H1 (cell line): ENCODE measurements at regions not wholly inside any gene's neighbourhood (a gene's known extent, or its start where the extent isn't known, plus 50 kb on each side); places are given as distances from the start of the nearest gene placed in this dataset.

Source experiments
- CTCF ChIA-PET: fragments of 300-600 bp; sonication (Branson Sonifier 250); formaldehyde crosslinking; loops from one replicate; lab custom pipeline; 2021; ENCODE audit not compliant: partially characterized antibody; lab: Charles Lee
- POLR2A ChIA-PET: fragments of 300-600 bp; sonication (Branson Sonifier 250); formaldehyde crosslinking; loops from one replicate; lab custom pipeline; 2021; ENCODE audit warnings: inconsistent platforms; ENCODE audit not compliant: partially characterized antibody; lab: Charles Lee
- DNase-seq, 2 experiments: peaks; one replicate each; pipeline versions ENCODE4 v3.0.0 to v3.0.0-alpha.2; 2010 to 2022; ENCODE audit warnings: low spot score in 2 of 2, low read depth in 1 of 2, mixed read lengths in 1 of 2
- FAIRE-seq: peaks from 2 replicates; lab custom pipeline; 2011; peaks lifted over from hg19 to GRCh38; lab: Jason Lieb, UNC
- H2AFZ ChIP-seq: 2 replicates; pipeline ENCODE4 v1.8.1; 2012; ENCODE audit warnings: low read length, inconsistent platforms
- H2AK5ac ChIP-seq: 2 replicates; pipeline ENCODE4 v1.6.1; 2013; ENCODE audit warnings: low read depth, low read length
- H2BK120ac ChIP-seq: replicated peaks from 2 replicates; pipeline ENCODE3; 2013; ENCODE audit warnings: low read depth, low read length, inconsistent platforms
- H2BK12ac ChIP-seq: 2 replicates; pipeline ENCODE4 v1.6.1; 2013; ENCODE audit warnings: low read depth, low read length
- H2BK15ac ChIP-seq: 2 replicates; pipeline ENCODE4 v1.6.1; 2013; ENCODE audit warnings: low read length
- H2BK20ac ChIP-seq: 2 replicates; pipeline ENCODE4 v1.6.1; 2013; ENCODE audit warnings: low read length
- H2BK5ac ChIP-seq: 2 replicates; pipeline ENCODE4 v1.6.1; 2013; ENCODE audit warnings: low read depth, low read length
- H3K14ac ChIP-seq: 2 replicates; pipeline ENCODE4 v1.6.1; 2013; ENCODE audit warnings: inconsistent platforms; ENCODE audit not compliant: insufficient read length
- H3K18ac ChIP-seq: 2 replicates; pipeline ENCODE4 v1.6.1; 2013; ENCODE audit warnings: low read length; ENCODE audit errors: extremely low read depth
- H3K23ac ChIP-seq: 2 replicates; pipeline ENCODE4 v1.6.1; 2013; ENCODE audit warnings: inconsistent platforms; ENCODE audit not compliant: insufficient read length
- H3K23me2 ChIP-seq: 2 replicates; pipeline ENCODE4 v1.6.1; 2013; ENCODE audit warnings: low read depth, low read length
- H3K27ac ChIP-seq: 2 replicates; pipeline ENCODE4 v1.6.1; 2011; ENCODE audit warnings: low read depth, low read length, inconsistent platforms
- H3K27me3 ChIP-seq, 4 experiments: replicated peaks in 1 of 4; 1 replicate in 1 of 4; 2 replicates in 3 of 4; pipeline versions ENCODE4 v1.6.1 to v1.8.1; 2011 to 2013; ENCODE audit warnings: low read length in 3 of 4, mild to moderate bottlenecking in 3 of 4, inconsistent platforms in 2 of 4, mixed read lengths in 2 of 4, moderate library complexity in 1 of 4; ENCODE audit not compliant: control insufficient read depth in 3 of 4, insufficient read depth in 3 of 4; ENCODE audit errors: extremely low read depth in 1 of 4
- H3K36me3 ChIP-seq, 4 experiments: 2 replicates each; pipeline versions ENCODE4 v1.6.1 to v1.8.1; 2011 to 2013; ENCODE audit warnings: mild to moderate bottlenecking in 4 of 4, low read length in 3 of 4, moderate library complexity in 2 of 4, control low read depth in 1 of 4, inconsistent platforms in 1 of 4; ENCODE audit not compliant: insufficient read depth in 4 of 4, control insufficient read depth in 2 of 4
- H3K4ac ChIP-seq: replicated peaks from 2 replicates; pipeline ENCODE3; 2013; ENCODE audit warnings: low read length, low read depth, mixed read lengths, inconsistent platforms; ENCODE audit not compliant: insufficient read length
- H3K4me1 ChIP-seq, 4 experiments: replicated peaks in 1 of 4; 1 replicate in 1 of 4; 2 replicates in 3 of 4; pipeline versions ENCODE4 v1.6.1 to v1.8.1; 2011 to 2013; ENCODE audit warnings: low read length in 3 of 4, inconsistent platforms in 2 of 4, mixed read lengths in 1 of 4; ENCODE audit not compliant: insufficient read depth in 4 of 4, control insufficient read depth in 3 of 4
- H3K4me2 ChIP-seq, 2 experiments: 2 replicates each; pipeline versions ENCODE4 v1.6.1 to v1.8.1; 2011 to 2013; ENCODE audit warnings: low read depth in 2 of 2, low read length in 2 of 2, control low read depth in 1 of 2, inconsistent platforms in 1 of 2, mild to moderate bottlenecking in 1 of 2; ENCODE audit not compliant: insufficient read depth in 1 of 2
- H3K4me3 ChIP-seq, 4 experiments: fragments of 200-600, 300-600 bp in 1 of 4; sonication (generic), shearing (Covaris generic), sonication (Bioruptor Twin) in 1 of 4; 2 replicates each; pipeline versions ENCODE4 v1.5.1 to v1.8.1; 2011 to 2016; ENCODE audit warnings: low read length in 4 of 4, low read depth in 3 of 4, control low read depth in 2 of 4, inconsistent platforms in 2 of 4, mild to moderate bottlenecking in 2 of 4, mixed read lengths in 1 of 4, moderate library complexity in 1 of 4; ENCODE audit not compliant: insufficient read depth in 2 of 4; ENCODE audit errors: extremely low read depth in 1 of 4
- H3K56ac ChIP-seq: replicated peaks from 2 replicates; pipeline ENCODE3; 2013; ENCODE audit warnings: low read depth, mild to moderate bottlenecking, mixed read lengths, low read length, inconsistent platforms; ENCODE audit not compliant: insufficient read length
- H3K79me1 ChIP-seq: 2 replicates; pipeline ENCODE4 v1.6.1; 2013; ENCODE audit warnings: low read depth, low read length, control low read depth
- H3K79me2 ChIP-seq, 2 experiments: 2 replicates each; pipeline versions ENCODE4 v1.6.1 to v1.8.1; 2012 to 2013; ENCODE audit warnings: low read length in 2 of 2, mild to moderate bottlenecking in 2 of 2, inconsistent platforms in 1 of 2; ENCODE audit not compliant: insufficient read depth in 2 of 2, control insufficient read depth in 1 of 2
- H3K9ac ChIP-seq, 4 experiments: replicated peaks in 1 of 4; 1 replicate in 1 of 4; 2 replicates in 3 of 4; pipeline versions ENCODE4 v1.6.1 to v1.8.1; 2011 to 2013; ENCODE audit warnings: low read depth in 3 of 4, low read length in 3 of 4, control low read depth in 2 of 4, mild to moderate bottlenecking in 2 of 4, moderate library complexity in 2 of 4, inconsistent platforms in 1 of 4; ENCODE audit errors: extremely low read depth in 1 of 4
- H3K9me3 ChIP-seq, 2 experiments: 2 replicates each; pipeline versions ENCODE4 v1.6.1 to v1.8.1; 2012 to 2013; ENCODE audit warnings: mild to moderate bottlenecking in 2 of 2, moderate library complexity in 2 of 2, control low read depth in 1 of 2, inconsistent platforms in 1 of 2, low read depth in 1 of 2, low read length in 1 of 2, mixed read lengths in 1 of 2; ENCODE audit not compliant: insufficient read depth in 2 of 2
- H4K20me1 ChIP-seq, 2 experiments: replicated peaks in 1 of 2; 2 replicates each; pipeline versions ENCODE3 to v1.8.1; 2011 to 2013; ENCODE audit warnings: inconsistent platforms in 2 of 2, low read length in 2 of 2, mild to moderate bottlenecking in 1 of 2; ENCODE audit not compliant: insufficient read depth in 2 of 2, control insufficient read depth in 1 of 2
- H4K5ac ChIP-seq: 2 replicates; pipeline ENCODE4 v1.6.1; 2013; ENCODE audit warnings: low read length, low read depth, mixed read lengths, inconsistent platforms; ENCODE audit not compliant: insufficient read length
- H4K8ac ChIP-seq: 2 replicates; pipeline ENCODE4 v1.8.0; 2013; ENCODE audit warnings: mild to moderate bottlenecking, moderate library complexity, low read length, inconsistent platforms; ENCODE audit not compliant: insufficient read depth; ENCODE audit errors: extremely low read depth
- H4K91ac ChIP-seq: replicated peaks from 2 replicates; pipeline ENCODE3; 2013; ENCODE audit warnings: low read length, mixed read lengths, inconsistent platforms; ENCODE audit not compliant: insufficient read length
- BCL11A ChIP-seq, 2 experiments: IDR thresholded peaks; one replicate each; pipeline ENCODE4 v1.6.1; 2011; ENCODE audit warnings: low read depth in 2 of 2, low read length in 2 of 2, mild to moderate bottlenecking in 2 of 2
- JUND ChIP-seq: IDR thresholded peaks from 2 replicates; pipeline ENCODE4 v1.6.1; 2011; ENCODE audit warnings: mild to moderate bottlenecking, improper control_type of control experiment, low read length
- POLR2A ChIP-seq, 2 experiments: IDR thresholded peaks; 1 replicate in 1 of 2; 2 replicates in 1 of 2; pipeline ENCODE4 v1.6.1; 2011; ENCODE audit warnings: low read depth in 2 of 2, low read length in 2 of 2, mild to moderate bottlenecking in 2 of 2; ENCODE audit errors: control extremely low read depth in 1 of 2
- TCF12 ChIP-seq: IDR thresholded peaks from 2 replicates; pipeline ENCODE4 v1.6.1; 2011; ENCODE audit warnings: low read depth, mild to moderate bottlenecking, low read length
- WGBS, 2 experiments: shearing (Covaris generic) in 1 of 2; methylation state at CpG; one replicate each; pipeline versions ENCODE4 v1.1.6 to v1.1.7; 2013 to 2015; ENCODE audit warnings: low lambda C conversion rate in 2 of 2, mixed read lengths in 2 of 2, inconsistent platforms in 1 of 2, low coverage in 1 of 2, missing lambda C conversion rate in 1 of 2; ENCODE audit not compliant: insufficient replicate concordance in 2 of 2, insufficient coverage in 1 of 2, insufficient read length in 1 of 2; ENCODE audit errors: extremely low coverage in 1 of 2, missing lambda C conversion rate in 1 of 2; 5-methylcytosine and 5-hydroxymethylcytosine counted together

GRCh38 chr19:28291874-28292273, 921.1 kb downstream of the UQCRFS1 start:
- TF ChIP-seq BCL11A (IDR thresholded peaks at IDR 0.05; ENCODE audit: low read depth in 2 of 2, low read length in 2 of 2) (no peak), POLR2A (IDR thresholded peaks at IDR 0.05; ENCODE audit: control extremely low read depth in 1 of 2, low read depth in 2 of 2, low read length in 2 of 2) (no peak), JUND (no peak), TCF12 (no peak)
- peak overlapping the region; percentile 18 for H4K5ac ChIP-seq
- peak overlapping the region; percentile 28 for H4K91ac ChIP-seq
- H3K79me2 ChIP-seq: no peaks in the 10 kb centered on the region
- FAIRE-seq (no peak), DNase-seq (no peak)
- H4K20me1 ChIP-seq: no peaks in the 10 kb centered on the region
- H2AFZ ChIP-seq: no peak overlapping the region
- H3K14ac ChIP-seq: no peak overlapping the region
- H3K9me3 ChIP-seq: no peaks in the 10 kb centered on the region
- peak overlapping the region; percentile 69 for H2AK5ac ChIP-seq
- peak overlapping the region; percentile 30 to 69; a peak in 3 of 4 replicates for H3K4me2 ChIP-seq
- no peaks in the 10 kb centered on the region; the same call in 1 of the 2 replicates for H3K23me2 ChIP-seq
- H2BK5ac ChIP-seq: peak overlapping the region; percentile 94; the same call in 1 of the 2 replicates
- H2BK12ac ChIP-seq: peak overlapping the region; percentile 99
- ChIA-PET POLR2A (no interaction called here), CTCF (interaction anchor here (0.9 to 2.2 kb wide), 5 partner anchors 10 to 34 kb away, joined by 3 to 7 read pairs (median 4); no protein-coding TSS in a partner anchor)
- H3K18ac ChIP-seq: peak overlapping the region; percentile 81
- H3K4me3 ChIP-seq: 0 out of 8 replicates have a peak overlapping the region, but pooled peaks of 1 of the 4 experiments have one; percentile 0
- H2BK120ac ChIP-seq: peak overlapping the region; percentile 67
- no peak overlapping the region for H3K9ac ChIP-seq
- no peak overlapping the region for H3K23ac ChIP-seq
- H3K56ac ChIP-seq: no peak overlapping the region
- no peaks in the 10 kb centered on the region for H3K36me3 ChIP-seq
- H3K79me1 ChIP-seq: no peaks in the 10 kb centered on the region
- peak overlapping the region; percentile 69 for H3K4ac ChIP-seq
- no peak overlapping the region for H3K27ac ChIP-seq
- 0 out of 2 replicates have a peak overlapping the region, but pooled peaks have one; percentile 47 for H2BK15ac ChIP-seq
- no peak overlapping the region for H4K8ac ChIP-seq
- 72% methylated on average over 4 of the region's 4 CpGs; no CpG with 5 or more reads in 1 of the 2 experiments for WGBS, 2 experiments
- no peaks in the 10 kb centered on the region for H3K27me3 ChIP-seq
- peak overlapping the region; percentile 88 for H2BK20ac ChIP-seq
- H3K4me1 ChIP-seq: peaks cover 8 to 36% (median 27%) of the 10 kb centered on the region in 4 experiments
